Peyer's patch (tissue), 4 donors: ENCODE measurements at regions not wholly inside any gene's neighbourhood (a gene's known extent, or its start where the extent isn't known, plus 50 kb on each side); places are given as distances from the start of the nearest gene placed in this dataset.

Experiments used
- POLR2A ChIP-seq, 2 donors: fragments of 450-650 bp; IDR thresholded peaks; one replicate each; pipeline ENCODE4 v1.5.1; 2017; ENCODE audit warnings: antibody characterized with exemption in 2 of 2, mild to moderate bottlenecking in 2 of 2, moderate library complexity in 2 of 2
- TF ChIP-seq, protein P1 (sequence below), 6 experiments: fragments of 450-650 bp in 4 of 6; fragments of 200-600 bp in 2 of 6; sonication (generic) in 1 of 6; IDR thresholded peaks; one replicate each; pipeline ENCODE4 v1.5.1; 2017 to 2019; ENCODE audit warnings: antibody characterized with exemption in 6 of 6, mild to moderate bottlenecking in 3 of 6, moderate library complexity in 1 of 6

DNA sequence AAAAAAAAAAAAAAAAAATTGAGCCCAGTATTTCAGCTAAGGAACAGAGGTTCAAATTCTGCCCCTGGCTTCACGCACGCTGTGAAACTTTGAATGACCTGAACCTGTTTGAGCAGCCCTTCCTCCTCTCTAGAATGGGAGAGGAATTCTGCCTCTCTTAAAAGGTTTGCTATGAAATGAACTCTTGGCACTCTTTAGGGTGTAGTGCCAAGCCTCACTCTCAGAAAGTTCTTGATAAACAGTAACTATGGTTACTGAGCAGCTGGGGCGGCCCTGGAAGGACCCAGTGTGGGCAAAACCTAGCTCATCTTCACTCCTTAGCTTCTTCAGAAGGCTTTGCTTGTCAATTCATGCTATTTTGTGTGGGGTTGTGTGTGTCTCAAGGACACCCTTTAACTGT lies 73.7 kb downstream of the GEMIN8 start:
- TF ChIP-seq, protein P1, sequence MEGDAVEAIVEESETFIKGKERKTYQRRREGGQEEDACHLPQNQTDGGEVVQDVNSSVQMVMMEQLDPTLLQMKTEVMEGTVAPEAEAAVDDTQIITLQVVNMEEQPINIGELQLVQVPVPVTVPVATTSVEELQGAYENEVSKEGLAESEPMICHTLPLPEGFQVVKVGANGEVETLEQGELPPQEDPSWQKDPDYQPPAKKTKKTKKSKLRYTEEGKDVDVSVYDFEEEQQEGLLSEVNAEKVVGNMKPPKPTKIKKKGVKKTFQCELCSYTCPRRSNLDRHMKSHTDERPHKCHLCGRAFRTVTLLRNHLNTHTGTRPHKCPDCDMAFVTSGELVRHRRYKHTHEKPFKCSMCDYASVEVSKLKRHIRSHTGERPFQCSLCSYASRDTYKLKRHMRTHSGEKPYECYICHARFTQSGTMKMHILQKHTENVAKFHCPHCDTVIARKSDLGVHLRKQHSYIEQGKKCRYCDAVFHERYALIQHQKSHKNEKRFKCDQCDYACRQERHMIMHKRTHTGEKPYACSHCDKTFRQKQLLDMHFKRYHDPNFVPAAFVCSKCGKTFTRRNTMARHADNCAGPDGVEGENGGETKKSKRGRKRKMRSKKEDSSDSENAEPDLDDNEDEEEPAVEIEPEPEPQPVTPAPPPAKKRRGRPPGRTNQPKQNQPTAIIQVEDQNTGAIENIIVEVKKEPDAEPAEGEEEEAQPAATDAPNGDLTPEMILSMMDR (IDR thresholded peaks at IDR 0.05), result no peak
- no peak for TF ChIP-seq POLR2A (IDR thresholded peaks at IDR 0.05)
